Lower lobe of right lung (tissue), 2 donors: ENCODE measurements at regions not wholly inside any gene's neighbourhood (a gene's known extent, or its start where the extent isn't known, plus 50 kb on each side); places are given as distances from the start of the nearest gene placed in this dataset.

Source experiments
- ATAC-seq, 2 donors: fragments of 200-7000 bp; cut with Tn5 transposase; one replicate each; pipeline ENCODE4 v1.9.1; 2020 to 2022; ENCODE audit warnings: mild to moderate bottlenecking in 2 of 2, moderate library complexity in 2 of 2
- DNase-seq: peaks from one replicate; pipeline ENCODE4 v3.0.0-alpha.2; 2020
- H3K27ac ChIP-seq: fragments of 200-600 bp; one replicate; pipeline ENCODE4 v1.8.0; 2022
- H3K27me3 ChIP-seq: fragments of 200-600 bp; one replicate; pipeline ENCODE4 v1.8.0; 2022; ENCODE audit warnings: low read depth
- H3K36me3 ChIP-seq: fragments of 200-600 bp; one replicate; pipeline ENCODE4 v1.8.0; 2022; ENCODE audit warnings: mild to moderate bottlenecking
- H3K4me1 ChIP-seq: fragments of 200-600 bp; one replicate; pipeline ENCODE4 v1.8.0; 2022
- H3K4me3 ChIP-seq: fragments of 200-600 bp; one replicate; pipeline ENCODE4 v1.8.0; 2022; ENCODE audit warnings: mild to moderate bottlenecking
- H3K9me3 ChIP-seq: fragments of 200-600 bp; one replicate; pipeline ENCODE4 v1.8.0; 2022
- intact Hi-C: fragments of 100-400 bp; cut with DNase I; formaldehyde crosslinking; loops from one replicate; pipeline ENCODE4 v1.11.0; 2022
- TF ChIP-seq, protein P1 (sequence below): fragments of 200-600 bp; IDR thresholded peaks from one replicate; pipeline ENCODE4 v1.8.0; 2022; ENCODE audit warnings: antibody characterized with exemption, mild to moderate bottlenecking
- donor health status: DM: no; HTN: yes; CAD: no; lungs with severe emphysema.

DNA sequence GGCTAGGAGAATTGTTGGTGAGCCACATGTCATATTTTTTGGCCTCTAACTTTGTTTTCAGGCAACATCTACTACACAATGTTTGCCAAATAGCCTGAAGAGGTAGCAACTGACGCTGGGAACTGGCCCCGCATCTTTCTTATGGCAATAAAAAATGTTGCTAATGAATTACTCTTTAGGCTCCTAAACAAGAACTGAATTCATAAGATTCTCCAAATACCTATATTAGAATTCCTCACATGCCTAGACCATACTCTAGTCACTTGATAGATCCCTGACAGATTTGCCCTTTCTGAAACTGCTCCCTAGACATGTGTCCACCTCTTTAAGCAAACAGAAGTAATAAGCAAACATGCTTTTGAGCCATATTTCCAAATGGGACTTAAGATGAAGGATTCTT, 209.0 kb upstream of the ATXN7L3B start:
- H3K4me3 ChIP-seq: no peak overlapping the region
- H3K9me3 ChIP-seq: no peaks in the 10 kb centered on the region
- DNase-seq (no peak), ATAC-seq (peak; percentile 30 to 40)
- H3K27me3 ChIP-seq: no peaks in the 10 kb centered on the region
- TF ChIP-seq, protein P1, sequence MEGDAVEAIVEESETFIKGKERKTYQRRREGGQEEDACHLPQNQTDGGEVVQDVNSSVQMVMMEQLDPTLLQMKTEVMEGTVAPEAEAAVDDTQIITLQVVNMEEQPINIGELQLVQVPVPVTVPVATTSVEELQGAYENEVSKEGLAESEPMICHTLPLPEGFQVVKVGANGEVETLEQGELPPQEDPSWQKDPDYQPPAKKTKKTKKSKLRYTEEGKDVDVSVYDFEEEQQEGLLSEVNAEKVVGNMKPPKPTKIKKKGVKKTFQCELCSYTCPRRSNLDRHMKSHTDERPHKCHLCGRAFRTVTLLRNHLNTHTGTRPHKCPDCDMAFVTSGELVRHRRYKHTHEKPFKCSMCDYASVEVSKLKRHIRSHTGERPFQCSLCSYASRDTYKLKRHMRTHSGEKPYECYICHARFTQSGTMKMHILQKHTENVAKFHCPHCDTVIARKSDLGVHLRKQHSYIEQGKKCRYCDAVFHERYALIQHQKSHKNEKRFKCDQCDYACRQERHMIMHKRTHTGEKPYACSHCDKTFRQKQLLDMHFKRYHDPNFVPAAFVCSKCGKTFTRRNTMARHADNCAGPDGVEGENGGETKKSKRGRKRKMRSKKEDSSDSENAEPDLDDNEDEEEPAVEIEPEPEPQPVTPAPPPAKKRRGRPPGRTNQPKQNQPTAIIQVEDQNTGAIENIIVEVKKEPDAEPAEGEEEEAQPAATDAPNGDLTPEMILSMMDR: no peak
- no peaks in the 10 kb centered on the region for H3K4me1 ChIP-seq
- intact Hi-C loops: no loop called here
- H3K27ac ChIP-seq: no peak overlapping the region
- H3K36me3 ChIP-seq: no peaks in the 10 kb centered on the region

- Histone ChIP-seq H3K4me3 (no peak overlapping the region), H3K4me1 (no peaks in the 10 kb centered on the region), H3K27ac (no peak overlapping the region), H3K27me3 (no peaks in the 10 kb centered on the region), H3K9me3 (no peaks in the 10 kb centered on the region), H3K36me3 (no peaks in the 10 kb centered on the region)
- TF ChIP-seq, protein P1: no peak
- intact Hi-C loops: no loop called here
- ATAC-seq (no peak), DNase-seq (no peak)
Observed at GRCh38 chr12:74334780-74335179, 202.9 kb upstream of the ATXN7L3B start.

GRCh38 chr12:74337951-74338350, 199.7 kb upstream of the ATXN7L3B start:
- intact Hi-C loops: no loop called here
- TF ChIP-seq, protein P1: no peak
- no peaks in the 10 kb centered on the region for H3K4me1 ChIP-seq
- H3K4me3 ChIP-seq: no peak overlapping the region
- no peak for DNase-seq
- H3K27me3 ChIP-seq: no peaks in the 10 kb centered on the region
- H3K27ac ChIP-seq: no peak overlapping the region
- no peaks in the 10 kb centered on the region for H3K9me3 ChIP-seq
- ATAC-seq: no peak
- H3K36me3 ChIP-seq: no peaks in the 10 kb centered on the region

GRCh38 chr12:74339211-74339610, 198.4 kb upstream of the ATXN7L3B start:
- Histone ChIP-seq H3K9me3 (no peaks in the 10 kb centered on the region), H3K4me1 (no peaks in the 10 kb centered on the region), H3K27me3 (no peaks in the 10 kb centered on the region), H3K36me3 (no peaks in the 10 kb centered on the region), H3K27ac (no peak overlapping the region), H3K4me3 (no peak overlapping the region)
- no peak for ATAC-seq
- no peak for DNase-seq
- intact Hi-C loops: no loop called here
- TF ChIP-seq, protein P1: no peak

GRCh38 chr12:74349925-74350324, 187.7 kb upstream of the ATXN7L3B start:
- Histone ChIP-seq H3K4me3 (no peak overlapping the region), H3K36me3 (no peaks in the 10 kb centered on the region)

More at GRCh38 chr12:74349925-74350324, 187.7 kb upstream of the ATXN7L3B start:
- Histone ChIP-seq H3K9me3 (no peaks in the 10 kb centered on the region), H3K27ac (no peak overlapping the region), H3K4me1 (no peaks in the 10 kb centered on the region), H3K27me3 (no peaks in the 10 kb centered on the region)
- DNase-seq: no peak
- no peak for ATAC-seq
- TF ChIP-seq, protein P1: no peak
- intact Hi-C loops: no loop called here
